ENCODE measurements at regions not wholly inside any gene's neighbourhood (a gene's known extent, or its start where the extent isn't known, plus 50 kb on each side); places are given as distances from the start of the nearest gene placed in this dataset.

DNA sequence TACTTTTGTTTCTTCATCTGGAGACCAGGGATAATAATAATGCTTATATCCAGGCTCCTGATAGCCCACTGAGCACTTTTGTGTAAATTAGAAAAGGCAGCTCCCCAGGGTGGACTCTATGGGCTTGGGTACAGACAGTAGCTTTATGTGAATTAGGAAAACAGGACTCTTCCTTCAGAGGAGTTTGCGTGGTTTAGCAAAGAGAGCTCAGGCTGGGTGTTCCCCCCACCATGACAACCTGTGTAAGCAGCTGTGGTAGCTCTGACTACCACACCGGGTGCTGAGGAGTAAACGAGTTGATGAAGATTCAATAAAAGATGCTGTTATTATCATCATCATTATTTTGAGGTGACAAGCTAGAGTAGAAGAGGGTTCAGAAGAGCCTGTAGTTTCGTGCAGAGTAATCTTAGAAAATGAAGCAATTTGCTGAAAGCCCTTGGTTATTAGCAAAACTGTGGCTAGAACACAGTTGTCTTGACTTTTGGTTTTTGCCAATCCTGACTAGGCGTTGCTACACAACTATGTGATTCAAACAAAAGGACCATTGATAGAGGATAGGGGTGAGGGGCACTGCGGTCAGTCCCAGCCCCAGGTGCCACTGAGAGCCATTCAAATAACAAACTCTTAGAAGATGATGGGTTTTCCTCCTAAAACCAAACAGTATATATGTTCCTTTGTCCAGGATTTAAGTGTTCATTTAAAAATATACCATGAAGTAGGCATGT is 60.6 kb upstream of the LIMCH1 start:
- WGBS, 2 donors = 90% methylated on average over 6 of the region's 6 CpGs
- TF ChIP-seq, protein P1, sequence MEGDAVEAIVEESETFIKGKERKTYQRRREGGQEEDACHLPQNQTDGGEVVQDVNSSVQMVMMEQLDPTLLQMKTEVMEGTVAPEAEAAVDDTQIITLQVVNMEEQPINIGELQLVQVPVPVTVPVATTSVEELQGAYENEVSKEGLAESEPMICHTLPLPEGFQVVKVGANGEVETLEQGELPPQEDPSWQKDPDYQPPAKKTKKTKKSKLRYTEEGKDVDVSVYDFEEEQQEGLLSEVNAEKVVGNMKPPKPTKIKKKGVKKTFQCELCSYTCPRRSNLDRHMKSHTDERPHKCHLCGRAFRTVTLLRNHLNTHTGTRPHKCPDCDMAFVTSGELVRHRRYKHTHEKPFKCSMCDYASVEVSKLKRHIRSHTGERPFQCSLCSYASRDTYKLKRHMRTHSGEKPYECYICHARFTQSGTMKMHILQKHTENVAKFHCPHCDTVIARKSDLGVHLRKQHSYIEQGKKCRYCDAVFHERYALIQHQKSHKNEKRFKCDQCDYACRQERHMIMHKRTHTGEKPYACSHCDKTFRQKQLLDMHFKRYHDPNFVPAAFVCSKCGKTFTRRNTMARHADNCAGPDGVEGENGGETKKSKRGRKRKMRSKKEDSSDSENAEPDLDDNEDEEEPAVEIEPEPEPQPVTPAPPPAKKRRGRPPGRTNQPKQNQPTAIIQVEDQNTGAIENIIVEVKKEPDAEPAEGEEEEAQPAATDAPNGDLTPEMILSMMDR (IDR thresholded peaks at IDR 0.05; ENCODE audit: control extremely low read depth, extremely low read depth) = no peak
- Histone ChIP-seq H3K27me3 (ENCODE audit: control insufficient read depth in 3 of 3, insufficient read depth in 3 of 3, low read length in 2 of 3) (no peaks in the 10 kb centered on the region), H3K4me1 (ENCODE audit: control insufficient read depth in 5 of 5, insufficient read depth in 5 of 5, low read length in 5 of 5) (peaks cover 0 to 9% (median 3%) of the 10 kb centered on the region in 5 donors), H3K27ac (ENCODE audit: low read depth in 1 of 2, low read length in 1 of 2) (no peak overlapping the region), H3K9me3 (ENCODE audit: control insufficient read depth in 4 of 4, insufficient read depth in 3 of 4, low read length in 3 of 4) (no peaks in the 10 kb centered on the region), H3K9ac (ENCODE audit: insufficient read depth in 1 of 2, low read length in 2 of 2) (no peak overlapping the region), H3K4me3 (no peak overlapping the region), H3K36me3 (ENCODE audit: control insufficient read depth in 4 of 4, insufficient read depth in 4 of 4, low read length in 4 of 4) (no peaks in the 10 kb centered on the region)
- DNase-seq = no peak
- no peak for ATAC-seq (ENCODE audit: insufficient read depth, low FRiP score)

DNA sequence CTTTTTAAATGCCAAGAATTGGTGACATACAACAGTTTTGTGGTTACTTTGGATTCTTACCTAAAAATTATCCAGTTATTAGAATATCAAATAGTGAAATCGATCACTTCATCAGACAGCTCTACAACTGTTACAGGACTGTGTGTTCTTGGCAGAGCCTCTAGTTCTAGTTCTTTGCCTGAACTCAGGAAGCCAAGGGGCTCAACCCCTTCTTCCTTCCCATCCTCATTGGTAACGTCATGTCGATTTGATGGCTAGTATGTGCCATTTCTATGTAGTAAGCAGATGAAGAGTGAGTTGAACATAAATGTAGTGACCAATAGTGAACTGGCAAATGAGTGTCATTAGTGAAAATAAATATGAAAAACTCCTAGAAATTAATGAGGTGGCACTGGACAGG is 59.4 kb upstream of the LIMCH1 start:
- 67 to 68% methylated on average over 3 of the region's 3 CpGs for WGBS, 2 donors
- H3K9ac ChIP-seq (ENCODE audit: insufficient read depth in 1 of 2, low read length in 2 of 2) = no peak overlapping the region
- ATAC-seq (ENCODE audit: insufficient read depth, low FRiP score) (no peak), DNase-seq (no peak)
- TF ChIP-seq, protein P1 (IDR thresholded peaks at IDR 0.05; ENCODE audit: control extremely low read depth, extremely low read depth) = no peak
- no peaks in the 10 kb centered on the region for H3K9me3 ChIP-seq (ENCODE audit: control insufficient read depth in 4 of 4, insufficient read depth in 3 of 4, low read length in 3 of 4)
- peaks cover 0 to 9% (median 3%) of the 10 kb centered on the region in 5 donors for H3K4me1 ChIP-seq (ENCODE audit: control insufficient read depth in 5 of 5, insufficient read depth in 5 of 5, low read length in 5 of 5)
- H3K4me3 ChIP-seq = no peak overlapping the region
- H3K36me3 ChIP-seq (ENCODE audit: control insufficient read depth in 4 of 4, insufficient read depth in 4 of 4, low read length in 4 of 4) = no peaks in the 10 kb centered on the region
- no peaks in the 10 kb centered on the region for H3K27me3 ChIP-seq (ENCODE audit: control insufficient read depth in 3 of 3, insufficient read depth in 3 of 3, low read length in 2 of 3)
- no peak overlapping the region for H3K27ac ChIP-seq (ENCODE audit: low read depth in 1 of 2, low read length in 1 of 2)

DNA sequence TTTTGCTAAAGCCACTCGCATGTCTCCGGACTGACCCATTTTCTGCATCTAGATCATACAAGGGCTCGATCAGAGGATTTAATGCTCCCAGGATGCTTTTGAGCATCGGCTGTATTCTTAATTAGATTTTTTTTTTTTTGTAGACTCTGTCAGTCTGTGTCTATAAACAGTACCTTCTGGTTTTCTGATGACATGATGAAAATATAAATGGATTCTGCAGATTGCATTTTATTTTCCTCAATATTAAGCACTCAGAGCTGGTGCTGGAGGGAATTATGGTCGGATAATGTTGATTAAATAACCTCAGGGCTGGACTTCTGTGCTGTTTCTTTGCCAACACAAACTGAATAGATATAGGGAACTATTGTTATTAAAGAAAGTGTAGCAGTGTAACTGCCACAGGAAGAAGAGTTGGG is 57.1 kb upstream of the LIMCH1 start:
- 80 to 90% methylated on average over 5 of the region's 5 CpGs for WGBS, 2 donors
- Histone ChIP-seq H3K27me3 (ENCODE audit: control insufficient read depth in 3 of 3, insufficient read depth in 3 of 3, low read length in 2 of 3) (no peaks in the 10 kb centered on the region), H3K4me3 (no peak overlapping the region), H3K9ac (ENCODE audit: insufficient read depth in 1 of 2, low read length in 2 of 2) (no peak overlapping the region), H3K9me3 (ENCODE audit: control insufficient read depth in 4 of 4, insufficient read depth in 3 of 4, low read length in 3 of 4) (no peaks in the 10 kb centered on the region), H3K27ac (ENCODE audit: low read depth in 1 of 2, low read length in 1 of 2) (no peak overlapping the region), H3K36me3 (ENCODE audit: control insufficient read depth in 4 of 4, insufficient read depth in 4 of 4, low read length in 4 of 4) (no peaks in the 10 kb centered on the region), H3K4me1 (ENCODE audit: control insufficient read depth in 5 of 5, insufficient read depth in 5 of 5, low read length in 5 of 5) (peaks cover 0 to 21% (median 5%) of the 10 kb centered on the region in 5 donors)
- TF ChIP-seq, protein P1 (IDR thresholded peaks at IDR 0.05; ENCODE audit: control extremely low read depth, extremely low read depth) = no peak
- no peak for ATAC-seq (ENCODE audit: insufficient read depth, low FRiP score)
- no peak for DNase-seq

DNA sequence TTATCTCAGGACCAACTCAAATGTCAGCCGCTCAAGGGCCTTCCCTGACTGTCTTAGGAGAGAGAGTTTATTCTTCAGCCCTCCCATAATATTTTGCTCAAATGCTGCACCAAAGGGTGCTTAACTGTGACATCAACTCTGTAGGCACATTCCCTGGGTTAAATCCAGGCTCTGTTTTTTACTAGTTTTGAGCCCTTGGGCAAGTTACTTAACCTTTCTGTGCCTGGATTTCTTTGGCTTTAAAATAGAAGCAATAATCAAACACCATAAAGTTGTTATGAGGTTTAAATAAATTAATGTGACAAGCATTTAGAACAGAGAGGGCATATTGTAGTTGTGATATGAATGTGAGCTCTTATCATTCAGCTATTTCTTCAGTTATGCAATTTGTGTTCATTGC is 54.2 kb upstream of the LIMCH1 start:
- Histone ChIP-seq H3K4me1 (ENCODE audit: control insufficient read depth in 5 of 5, insufficient read depth in 5 of 5, low read length in 5 of 5) (peaks cover 3 to 31% (median 7%) of the 10 kb centered on the region in 5 donors), H3K27me3 (ENCODE audit: control insufficient read depth in 3 of 3, insufficient read depth in 3 of 3, low read length in 2 of 3) (no peaks in the 10 kb centered on the region), H3K9me3 (ENCODE audit: control insufficient read depth in 4 of 4, insufficient read depth in 3 of 4, low read length in 3 of 4) (no peaks in the 10 kb centered on the region), H3K4me3 (no peak overlapping the region), H3K27ac (ENCODE audit: low read depth in 1 of 2, low read length in 1 of 2) (no peak overlapping the region), H3K36me3 (ENCODE audit: control insufficient read depth in 4 of 4, insufficient read depth in 4 of 4, low read length in 4 of 4) (no peaks in the 10 kb centered on the region), H3K9ac (ENCODE audit: insufficient read depth in 1 of 2, low read length in 2 of 2) (no peak overlapping the region)
- TF ChIP-seq, protein P1 (IDR thresholded peaks at IDR 0.05; ENCODE audit: control extremely low read depth, extremely low read depth) = no peak
- ATAC-seq (ENCODE audit: insufficient read depth, low FRiP score) = no peak
- 86 to 93% methylated on average over 1 of the region's 1 CpG for WGBS, 2 donors
- DNase-seq = no peak
